OCI-LY1 (cell line): ENCODE measurements at regions not wholly inside any gene's neighbourhood (a gene's known extent, or its start where the extent isn't known, plus 50 kb on each side); places are given as distances from the start of the nearest gene placed in this dataset.

Source experiments
- H2AFZ ChIP-seq: fragments of 200-600 bp; sonication (generic), shearing (Covaris generic); 2 replicates; pipeline ENCODE4 v1.6.0; 2014; ENCODE audit warnings: antibody characterized with exemption, mild to moderate bottlenecking, low read length
- H3F3A ChIP-seq: fragments of 200-600 bp; sonication (generic), shearing (Covaris generic); 2 replicates; pipeline ENCODE4 v1.6.0; 2014; ENCODE audit warnings: mild to moderate bottlenecking, antibody characterized with exemption, low read length, moderate library complexity; ENCODE audit not compliant: insufficient read depth
- H3K27ac ChIP-seq: fragments of 200-600 bp; sonication (generic); 2 replicates; pipeline ENCODE4 v1.5.1; 2014; ENCODE audit warnings: low read length, mixed run types, mild to moderate bottlenecking, low read depth; ENCODE audit not compliant: poor library complexity, severe bottlenecking
- H3K27me3 ChIP-seq: fragments of 200-600 bp; sonication (generic); 2 replicates; pipeline ENCODE4 v1.6.0; 2014; ENCODE audit warnings: antibody characterized with exemption, mild to moderate bottlenecking, low read length, moderate library complexity; ENCODE audit not compliant: insufficient read depth
- H3K36me3 ChIP-seq: fragments of 200-600 bp; sonication (generic); 2 replicates; pipeline ENCODE4 v1.6.1; 2014; ENCODE audit warnings: mild to moderate bottlenecking, antibody characterized with exemption, low read length, moderate library complexity, mixed read lengths; ENCODE audit not compliant: insufficient read depth
- H3K4me1 ChIP-seq: fragments of 200-600 bp; sonication (generic); 2 replicates; pipeline ENCODE4 v1.5.1; 2014; ENCODE audit warnings: mild to moderate bottlenecking, low read length, moderate library complexity; ENCODE audit not compliant: insufficient read depth, severe bottlenecking
- H3K4me2 ChIP-seq: fragments of 200-600 bp; sonication (generic), shearing (Covaris generic); 2 replicates; pipeline ENCODE4 v1.6.1; 2014; ENCODE audit warnings: low read length
- H3K4me3 ChIP-seq: fragments of 200-600 bp; sonication (generic); 2 replicates; pipeline ENCODE4 v1.5.1; 2014; ENCODE audit warnings: low read length, low read depth, mild to moderate bottlenecking, mixed read lengths; ENCODE audit not compliant: poor library complexity, severe bottlenecking
- H3K79me2 ChIP-seq: fragments of 200-600 bp; shearing (Covaris generic); 2 replicates; pipeline ENCODE4 v1.6.1; 2016; ENCODE audit warnings: mixed run types, low read length, mixed read lengths; ENCODE audit not compliant: insufficient read depth
- H3K9ac ChIP-seq: fragments of 200-600 bp; sonication (generic), shearing (Covaris generic); 2 replicates; pipeline ENCODE4 v1.6.1; 2014; ENCODE audit warnings: mild to moderate bottlenecking, low read length, mixed read lengths
- H3K9me2 ChIP-seq: fragments of 200-600 bp; sonication (generic), shearing (Covaris generic); 2 replicates; pipeline ENCODE4 v1.6.1; 2014; ENCODE audit warnings: low read depth, mild to moderate bottlenecking, low read length, mixed read lengths
- H3K9me3 ChIP-seq: fragments of 200-600 bp; shearing (Covaris generic); 2 replicates; pipeline ENCODE4 v1.6.1; 2014; ENCODE audit warnings: low read length, mixed read lengths
- H4K20me1 ChIP-seq: fragments of 200-600 bp; sonication (generic), shearing (Covaris generic); 2 replicates; pipeline ENCODE4 v1.6.0; 2016; ENCODE audit warnings: mild to moderate bottlenecking, low read length; ENCODE audit not compliant: insufficient read depth
- EZH2 ChIP-seq: fragments of 200-600 bp; sonication (generic), shearing (Covaris generic); IDR thresholded peaks from 2 replicates; pipeline ENCODE4 v1.8.0; 2017; ENCODE audit warnings: borderline replicate concordance, mixed run types, mild to moderate bottlenecking, antibody characterized with exemption, low read length, moderate library complexity, mixed read lengths
- TF ChIP-seq, protein P1 (sequence below): fragments of 200-600 bp; sonication (generic), shearing (Covaris generic); IDR thresholded peaks from 2 replicates; pipeline ENCODE4 v1.5.1; 2017; ENCODE audit warnings: mild to moderate bottlenecking, antibody characterized with exemption, low read length, moderate library complexity, mixed read lengths

DNA sequence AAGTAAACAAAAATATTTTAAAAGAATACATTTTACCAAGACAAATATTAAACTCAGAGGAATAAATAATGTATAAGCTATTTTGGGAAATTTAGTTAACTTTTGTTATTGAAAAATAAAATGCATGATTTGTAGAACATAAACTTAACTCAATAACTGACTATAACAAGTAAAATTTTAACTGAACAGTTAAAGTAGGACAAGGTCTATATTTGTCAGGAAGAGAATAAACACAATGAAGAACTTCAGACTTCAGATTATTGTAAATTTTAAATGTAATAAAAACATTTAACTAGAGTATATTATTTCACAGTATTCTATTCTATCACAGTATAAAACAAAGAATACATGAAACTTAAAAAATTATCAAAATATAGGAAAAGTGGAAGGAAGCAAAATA lies 948.8 kb upstream of the USP15 start:
- Histone ChIP-seq H3K4me3 (no peak overlapping the region), H3K27me3 (no peaks in the 10 kb centered on the region), H3K79me2 (no peaks in the 10 kb centered on the region), H3K36me3 (no peaks in the 10 kb centered on the region), H2AFZ (no peak overlapping the region), H3K9me3 (no peaks in the 10 kb centered on the region), H4K20me1 (no peaks in the 10 kb centered on the region), H3K4me1 (no peaks in the 10 kb centered on the region), H3K9me2 (no peaks in the 10 kb centered on the region), H3K27ac (no peak overlapping the region), H3K4me2 (no peak overlapping the region), H3K9ac (no peak overlapping the region), H3F3A (no peaks in the 10 kb centered on the region)
- TF ChIP-seq, protein P1, sequence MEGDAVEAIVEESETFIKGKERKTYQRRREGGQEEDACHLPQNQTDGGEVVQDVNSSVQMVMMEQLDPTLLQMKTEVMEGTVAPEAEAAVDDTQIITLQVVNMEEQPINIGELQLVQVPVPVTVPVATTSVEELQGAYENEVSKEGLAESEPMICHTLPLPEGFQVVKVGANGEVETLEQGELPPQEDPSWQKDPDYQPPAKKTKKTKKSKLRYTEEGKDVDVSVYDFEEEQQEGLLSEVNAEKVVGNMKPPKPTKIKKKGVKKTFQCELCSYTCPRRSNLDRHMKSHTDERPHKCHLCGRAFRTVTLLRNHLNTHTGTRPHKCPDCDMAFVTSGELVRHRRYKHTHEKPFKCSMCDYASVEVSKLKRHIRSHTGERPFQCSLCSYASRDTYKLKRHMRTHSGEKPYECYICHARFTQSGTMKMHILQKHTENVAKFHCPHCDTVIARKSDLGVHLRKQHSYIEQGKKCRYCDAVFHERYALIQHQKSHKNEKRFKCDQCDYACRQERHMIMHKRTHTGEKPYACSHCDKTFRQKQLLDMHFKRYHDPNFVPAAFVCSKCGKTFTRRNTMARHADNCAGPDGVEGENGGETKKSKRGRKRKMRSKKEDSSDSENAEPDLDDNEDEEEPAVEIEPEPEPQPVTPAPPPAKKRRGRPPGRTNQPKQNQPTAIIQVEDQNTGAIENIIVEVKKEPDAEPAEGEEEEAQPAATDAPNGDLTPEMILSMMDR, result no peak
- no peak for TF ChIP-seq EZH2

DNA sequence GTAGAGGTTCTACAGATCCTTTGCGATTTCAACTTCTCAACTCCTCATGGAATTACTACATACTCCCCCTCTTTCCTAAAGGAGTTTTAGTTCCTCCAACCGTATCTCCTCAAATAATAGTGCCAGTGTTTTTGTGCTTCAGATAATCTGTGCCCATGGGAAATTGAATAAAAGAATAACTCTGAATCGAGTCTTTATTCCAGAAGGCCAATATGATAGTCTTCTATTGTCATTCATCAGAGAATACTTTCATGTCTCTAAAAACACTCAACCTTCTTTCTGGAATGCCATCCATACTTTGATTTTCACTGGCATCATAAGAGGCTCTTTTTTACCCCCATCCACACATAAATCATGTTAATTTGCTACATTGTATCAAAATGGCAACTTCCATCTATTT lies 911.3 kb upstream of the USP15 start:
- TF ChIP-seq, protein P1, result no peak
- TF ChIP-seq EZH2, result no peak
- H3K79me2 ChIP-seq, result no peaks in the 10 kb centered on the region
- no peak overlapping the region for H3K9ac ChIP-seq
- H3K9me3 ChIP-seq, result no peaks in the 10 kb centered on the region
- H3K4me1 ChIP-seq, result no peaks in the 10 kb centered on the region
- H3F3A ChIP-seq, result no peaks in the 10 kb centered on the region
- H4K20me1 ChIP-seq, result no peaks in the 10 kb centered on the region
- H3K27ac ChIP-seq, result no peak overlapping the region
- H3K27me3 ChIP-seq, result no peaks in the 10 kb centered on the region
- H3K4me3 ChIP-seq, result no peak overlapping the region
- H3K4me2 ChIP-seq, result no peak overlapping the region
- H2AFZ ChIP-seq, result no peak overlapping the region
- H3K36me3 ChIP-seq, result no peaks in the 10 kb centered on the region
- H3K9me2 ChIP-seq, result no peaks in the 10 kb centered on the region

DNA sequence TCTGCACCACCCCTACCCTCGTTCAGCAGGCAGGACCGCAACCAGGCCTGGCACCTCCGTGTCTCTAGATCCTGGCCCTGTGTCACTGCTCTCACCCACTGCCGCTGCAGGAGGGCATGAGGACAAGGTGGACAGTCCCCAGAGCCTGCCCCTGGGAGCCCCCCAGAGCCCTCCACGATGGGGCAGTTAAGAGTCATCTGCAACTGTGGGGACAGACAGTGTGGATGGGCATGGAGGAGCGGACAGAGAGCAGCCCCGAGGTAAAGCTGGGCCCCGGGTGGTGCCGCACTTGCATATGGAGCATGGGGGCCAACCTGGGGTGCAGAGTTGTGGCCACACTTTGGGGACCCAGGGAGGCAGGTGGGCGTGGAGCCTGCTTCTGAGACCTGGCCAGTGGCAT lies 905.1 kb upstream of the USP15 start:
- Histone ChIP-seq H3K27ac (no peak overlapping the region), H3K9ac (no peak overlapping the region), H3K4me1 (no peaks in the 10 kb centered on the region), H3K36me3 (no peaks in the 10 kb centered on the region), H4K20me1 (no peaks in the 10 kb centered on the region), H3K79me2 (no peaks in the 10 kb centered on the region), H3K27me3 (no peaks in the 10 kb centered on the region), H3F3A (no peaks in the 10 kb centered on the region), H3K4me2 (no peak overlapping the region), H3K4me3 (no peak overlapping the region), H2AFZ (no peak overlapping the region), H3K9me3 (no peaks in the 10 kb centered on the region), H3K9me2 (no peaks in the 10 kb centered on the region)
- TF ChIP-seq, protein P1, result no peak
- no peak for TF ChIP-seq EZH2
